NB4 (cell line): ENCODE measurements at regions not wholly inside any gene's neighbourhood (a gene's known extent, or its start where the extent isn't known, plus 50 kb on each side); places are given as distances from the start of the nearest gene placed in this dataset.

Source experiments
- CTCF ChIP-seq: IDR thresholded peaks from one replicate; pipeline ENCODE4 v1.5.1; 2012; ENCODE audit warnings: low read depth, low read length
- MAX ChIP-seq: IDR thresholded peaks from 2 replicates; pipeline ENCODE4 v1.6.1; 2011; ENCODE audit warnings: low read depth, low read length
- POLR2A ChIP-seq: IDR thresholded peaks from 2 replicates; pipeline ENCODE4 v1.6.1; 2011; ENCODE audit warnings: mild to moderate bottlenecking; ENCODE audit not compliant: insufficient read length; ENCODE audit errors: extremely low read depth

GRCh38 chr5:50318220-50318619, 122.9 kb downstream of the EMB start:
- TF ChIP-seq POLR2A: no peak
- TF ChIP-seq CTCF: no peak
- TF ChIP-seq MAX: no peak
